ENCODE measurements at regions not wholly inside any gene's neighbourhood (a gene's known extent, or its start where the extent isn't known, plus 50 kb on each side); places are given as distances from the start of the nearest gene placed in this dataset.

GRCh38 chr18:47604021-47604420, 326.4 kb downstream of the SMAD2 start:
- Histone ChIP-seq H3K27ac (ENCODE audit: insufficient read depth, low read depth, low read length) (no peak overlapping the region), H3K79me2 (ENCODE audit: control insufficient read depth, insufficient read depth, low read length) (no peaks in the 10 kb centered on the region), H2AFZ (ENCODE audit: low read depth, low read length) (no peak overlapping the region), H3K27me3 (ENCODE audit: control insufficient read depth in 2 of 2, insufficient read depth in 2 of 2, low read length in 2 of 2) (no peaks in the 10 kb centered on the region), H4K20me1 (replicated peaks; ENCODE audit: control insufficient read depth, extremely low read depth, insufficient read depth, low read length) (no peaks in the 10 kb centered on the region), H3K9me1 (replicated peaks; ENCODE audit: control insufficient read depth, extremely low read depth, insufficient read depth, low read length) (no peaks in the 10 kb centered on the region), H3K36me3 (ENCODE audit: control insufficient read depth in 2 of 2, extremely low read depth in 1 of 2, insufficient read depth in 2 of 2, low read length in 2 of 2) (no peaks in the 10 kb centered on the region), H3K4me1 (ENCODE audit: control insufficient read depth, extremely low read depth, insufficient read depth, low read length) (no peaks in the 10 kb centered on the region), H3K9me3 (replicated peaks; ENCODE audit: control insufficient read depth, insufficient read depth, low read length) (no peaks in the 10 kb centered on the region), H3K4me3 (replicated peaks in 1 of 3; ENCODE audit: insufficient read depth in 1 of 3, low read depth in 1 of 3, low read length in 3 of 3) (no peak overlapping the region), H3K9ac (replicated peaks; ENCODE audit: extremely low read depth, insufficient read depth, low read length) (no peak overlapping the region), H3K4me2 (ENCODE audit: insufficient read depth, low read length) (no peak overlapping the region)
- no peak for FAIRE-seq
- dilution Hi-C loops (cut with MboI; ENCODE audit: extremely low pct_ligation_motif_present, low sequenced_read_pairs): no loop called here
- TF ChIP-seq MAX (IDR thresholded peaks at IDR 0.05; ENCODE audit: insufficient read depth, insufficient read length): no peak
- no peak for TF ChIP-seq CTCF (IDR thresholded peaks at IDR 0.05; ENCODE audit: extremely low read depth in 1 of 2, insufficient read depth in 1 of 2, low read depth in 1 of 2, low read length in 2 of 2)
- TF ChIP-seq EZH2 (IDR thresholded peaks at IDR 0.05; ENCODE audit: borderline replicate concordance, low read depth, low read length, severe bottlenecking): no peak
- no peak for TF ChIP-seq FOS (IDR thresholded peaks at IDR 0.05; ENCODE audit: borderline replicate concordance, insufficient read depth, low read length)
- TF ChIP-seq JUN (IDR thresholded peaks at IDR 0.05; ENCODE audit: borderline replicate concordance, insufficient read depth, insufficient read length, low read depth): no peak
- TF ChIP-seq POLR2A (IDR thresholded peaks at IDR 0.05; ENCODE audit: low read depth, low read length): no peak
- TF ChIP-seq GATA2 (IDR thresholded peaks at IDR 0.05; ENCODE audit: insufficient read depth, insufficient read length, low read depth, low read length): no peak
- TF ChIP-seq MYC (IDR thresholded peaks at IDR 0.05; ENCODE audit: low read depth, low read length): no peak
- no peak for TF ChIP-seq POLR2AphosphoS5 (IDR thresholded peaks at IDR 0.05; ENCODE audit: insufficient read depth, low read depth, low read length)
- DNase-seq (ENCODE audit: low read depth, low spot score): no peak
- ChIA-PET CTCF (no interaction called here), POLR2A (no interaction called here)
- BruUV-seq (replicated peaks): no TSS peak
- intact Hi-C loops (cut with micrococcal nuclease): no loop called here
